ENCODE measurements at regions not wholly inside any gene's neighbourhood (a gene's known extent, or its start where the extent isn't known, plus 50 kb on each side); places are given as distances from the start of the nearest gene placed in this dataset.

DNA sequence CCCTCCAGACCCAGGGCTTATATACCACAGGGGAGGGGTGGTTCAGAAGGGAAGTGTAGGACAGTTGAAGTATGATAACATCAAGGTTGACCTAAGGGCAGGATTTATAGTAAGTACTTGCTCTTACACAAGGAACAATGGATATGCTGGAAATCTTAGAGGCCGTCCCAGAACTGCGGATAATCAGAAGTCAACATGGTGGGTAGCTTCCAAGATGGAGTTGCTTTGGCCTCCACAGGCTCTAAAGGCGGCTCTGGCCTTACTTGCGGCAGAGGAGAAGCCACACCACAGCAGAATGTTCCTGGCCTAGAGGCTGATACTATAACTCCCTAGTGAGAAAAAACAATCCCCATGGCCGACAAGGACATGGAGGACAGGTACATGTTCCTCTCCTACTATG is 344.7 kb downstream of the CDC5L start:
- TF ChIP-seq, protein P1, sequence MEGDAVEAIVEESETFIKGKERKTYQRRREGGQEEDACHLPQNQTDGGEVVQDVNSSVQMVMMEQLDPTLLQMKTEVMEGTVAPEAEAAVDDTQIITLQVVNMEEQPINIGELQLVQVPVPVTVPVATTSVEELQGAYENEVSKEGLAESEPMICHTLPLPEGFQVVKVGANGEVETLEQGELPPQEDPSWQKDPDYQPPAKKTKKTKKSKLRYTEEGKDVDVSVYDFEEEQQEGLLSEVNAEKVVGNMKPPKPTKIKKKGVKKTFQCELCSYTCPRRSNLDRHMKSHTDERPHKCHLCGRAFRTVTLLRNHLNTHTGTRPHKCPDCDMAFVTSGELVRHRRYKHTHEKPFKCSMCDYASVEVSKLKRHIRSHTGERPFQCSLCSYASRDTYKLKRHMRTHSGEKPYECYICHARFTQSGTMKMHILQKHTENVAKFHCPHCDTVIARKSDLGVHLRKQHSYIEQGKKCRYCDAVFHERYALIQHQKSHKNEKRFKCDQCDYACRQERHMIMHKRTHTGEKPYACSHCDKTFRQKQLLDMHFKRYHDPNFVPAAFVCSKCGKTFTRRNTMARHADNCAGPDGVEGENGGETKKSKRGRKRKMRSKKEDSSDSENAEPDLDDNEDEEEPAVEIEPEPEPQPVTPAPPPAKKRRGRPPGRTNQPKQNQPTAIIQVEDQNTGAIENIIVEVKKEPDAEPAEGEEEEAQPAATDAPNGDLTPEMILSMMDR (optimal IDR thresholded peaks at IDR 0.05 in 1 of 3, IDR thresholded peaks at IDR 0.05 in 1 of 3, conservative IDR thresholded peaks at IDR 0.05 in 1 of 3; ENCODE audit: extremely low read depth in 1 of 3, insufficient read depth in 2 of 3, low read length in 3 of 3) = no peak
- no peak for TF ChIP-seq EZH2 (IDR thresholded peaks at IDR 0.05; ENCODE audit: low read length)
